Effector memory CD8-positive, alpha-beta T cell (primary cell): ENCODE measurements at regions not wholly inside any gene's neighbourhood (a gene's known extent, or its start where the extent isn't known, plus 50 kb on each side); places are given as distances from the start of the nearest gene placed in this dataset.
"Not testable (repeated sequence)": the region's sequence is repeated elsewhere in the genome, so short reads cannot be mapped to it uniquely, and the experiment has no call there.

Source experiments
- ATAC-seq: fragments of 150-1000 bp; cut with Tn5 transposase; replicated peaks from 2 replicates; pipeline ENCODE4 v1.10.0; 2021; ENCODE audit warnings: mild to moderate bottlenecking, moderate library complexity
- DNase-seq, 3 experiments: peaks; one replicate each; pipeline ENCODE4 v3.0.0; 2021
- H3K27ac Mint-ChIP-seq, 2 donors: one replicate each; pipeline ENCODE4 v1.8.0; 2022; ENCODE audit warnings: mild to moderate bottlenecking in 2 of 2, mixed read lengths in 2 of 2, moderate library complexity in 2 of 2
- H3K27me3 Mint-ChIP-seq, 2 donors: one replicate each; pipeline ENCODE4 v1.8.0; 2022; ENCODE audit warnings: mixed read lengths in 2 of 2
- H3K36me3 Mint-ChIP-seq: one replicate; pipeline ENCODE4 v1.8.0; 2022; ENCODE audit warnings: mild to moderate bottlenecking, moderate library complexity, mixed read lengths; ENCODE audit not compliant: insufficient read depth
- H3K4me1 Mint-ChIP-seq, 2 donors: one replicate each; pipeline ENCODE4 v1.8.0; 2022; ENCODE audit warnings: low read depth in 2 of 2, mixed read lengths in 2 of 2
- H3K4me3 Mint-ChIP-seq, 2 donors: one replicate each; pipeline ENCODE4 v1.8.0; 2022; ENCODE audit warnings: mild to moderate bottlenecking in 2 of 2, mixed read lengths in 2 of 2, moderate library complexity in 2 of 2
- H3K9me3 Mint-ChIP-seq, 2 donors: one replicate each; pipeline ENCODE4 v1.8.0; 2022; ENCODE audit warnings: mixed read lengths in 2 of 2

GRCh38 chr13:73819711-73820110 is 314.5 kb downstream of the KLF12 start:
- no peak overlapping the region for H3K27ac Mint-ChIP-seq
- ATAC-seq (no peak), DNase-seq (no peak)
- H3K36me3 Mint-ChIP-seq = peaks cover 30% of the 10 kb centered on the region
- no peaks in the 10 kb centered on the region for H3K9me3 Mint-ChIP-seq
- no peak overlapping the region for H3K4me3 Mint-ChIP-seq
- no peaks in the 10 kb centered on the region for H3K27me3 Mint-ChIP-seq
- H3K4me1 Mint-ChIP-seq = peaks cover 28 to 63% of the 10 kb centered on the region in 2 donors

DNA sequence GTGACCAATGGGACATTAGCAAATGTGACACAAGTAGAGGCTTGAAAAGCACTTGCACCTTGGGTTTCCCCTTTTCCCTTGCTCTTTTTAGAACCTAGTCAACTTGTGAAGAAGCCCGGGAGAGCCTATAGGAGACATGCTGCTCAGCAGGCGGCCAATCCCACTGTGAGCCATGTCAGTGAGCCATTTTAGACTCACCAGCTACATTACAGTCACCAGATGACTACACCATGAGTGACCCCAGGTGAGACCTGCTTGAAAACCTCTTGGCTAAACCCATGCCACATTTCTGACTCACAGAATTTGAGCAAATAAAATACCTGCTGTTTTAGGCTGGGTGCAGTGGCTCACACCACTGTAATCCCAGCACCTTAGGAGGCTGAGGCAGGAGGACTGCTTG is 317.5 kb downstream of the KLF12 start:
- DNase-seq (no peak), ATAC-seq (no peak)
- Mint-ChIP-seq H3K36me3 (peaks cover 44% of the 10 kb centered on the region), H3K4me3 (no peak overlapping the region), H3K27ac (peak overlapping the region in 1 of 2 donors; percentile 13), H3K27me3 (no peaks in the 10 kb centered on the region), H3K4me1 (peaks cover 32 to 72% of the 10 kb centered on the region in 2 donors), H3K9me3 (no peaks in the 10 kb centered on the region)

- H3K36me3 Mint-ChIP-seq = peaks cover 46% of the 10 kb centered on the region
- peaks cover 23 to 65% of the 10 kb centered on the region in 2 donors for H3K4me1 Mint-ChIP-seq
- no peaks in the 10 kb centered on the region for H3K27me3 Mint-ChIP-seq
- H3K4me3 Mint-ChIP-seq = no peak overlapping the region
- H3K9me3 Mint-ChIP-seq = no peaks in the 10 kb centered on the region
- ATAC-seq (no peak), DNase-seq (no peak)
- peak overlapping the region in 1 of 2 donors; percentile 67 for H3K27ac Mint-ChIP-seq
Observed at GRCh38 chr13:73815796-73816195, 318.4 kb downstream of the KLF12 start.

GRCh38 chr13:73810647-73811046 is 323.6 kb downstream of the KLF12 start:
- H3K4me3 Mint-ChIP-seq = no peak overlapping the region
- H3K36me3 Mint-ChIP-seq = peaks cover 45% of the 10 kb centered on the region
- ATAC-seq (no peak), DNase-seq (no peak)
- no peaks in the 10 kb centered on the region for H3K9me3 Mint-ChIP-seq
- peaks cover 10 to 41% of the 10 kb centered on the region in 2 donors for H3K4me1 Mint-ChIP-seq
- H3K27ac Mint-ChIP-seq = no peak overlapping the region
- no peaks in the 10 kb centered on the region for H3K27me3 Mint-ChIP-seq

GRCh38 chr13:73809561-73809960 is 324.6 kb downstream of the KLF12 start:
- Mint-ChIP-seq H3K4me3 (no peak overlapping the region), H3K27me3 (no peaks in the 10 kb centered on the region), H3K9me3 (no peaks in the 10 kb centered on the region), H3K36me3 (peaks cover 45% of the 10 kb centered on the region), H3K27ac (peak overlapping the region in 1 of 2 donors; percentile 76), H3K4me1 (peaks cover 6 to 34% of the 10 kb centered on the region in 2 donors)
- ATAC-seq = no peak
- DNase-seq = no peak

DNA sequence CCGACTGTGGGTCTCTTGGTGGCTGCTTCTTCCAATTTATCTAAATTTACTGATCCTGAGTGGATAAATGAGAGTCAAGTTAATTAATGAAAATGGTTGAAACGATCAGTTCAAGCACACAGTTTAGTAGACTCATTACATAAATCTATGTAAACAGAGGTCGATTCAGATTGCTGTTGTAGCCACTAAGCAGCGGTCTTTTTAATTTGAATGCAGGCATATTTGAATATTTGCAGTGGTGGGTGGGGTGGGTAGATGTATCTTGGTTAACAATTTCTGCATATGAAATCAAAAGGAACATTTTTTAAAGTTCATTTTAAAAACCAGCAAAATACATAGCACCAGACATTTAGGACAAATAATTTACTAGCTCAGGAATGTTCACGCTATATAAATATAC is 325.9 kb downstream of the KLF12 start:
- no peak for DNase-seq
- Mint-ChIP-seq H3K36me3 (peaks cover 39% of the 10 kb centered on the region), H3K27ac (no peak overlapping the region), H3K27me3 (no peaks in the 10 kb centered on the region), H3K9me3 (no peaks in the 10 kb centered on the region), H3K4me1 (peaks cover 9 to 34% of the 10 kb centered on the region in 2 donors), H3K4me3 (no peak overlapping the region)
- ATAC-seq = no peak

GRCh38 chr13:73805326-73805958 is 328.8 kb downstream of the KLF12 start:
- DNase-seq, H3K4me3 Mint-ChIP-seq, ATAC-seq, H3K9me3 Mint-ChIP-seq, H3K27me3 Mint-ChIP-seq: not testable (repeated sequence)
- Mint-ChIP-seq H3K36me3 (peaks cover 20% of the 10 kb centered on the region), H3K4me1 (peaks cover 9 to 30% of the 10 kb centered on the region in 2 donors), H3K27ac (peak overlapping the region in 1 of 2 donors; percentile 26)

GRCh38 chr13:73803997-73804396 is 330.2 kb downstream of the KLF12 start:
- Mint-ChIP-seq H3K27ac (peak overlapping the region in 1 of 2 donors; percentile 0), H3K9me3 (no peaks in the 10 kb centered on the region), H3K27me3 (no peaks in the 10 kb centered on the region), H3K36me3 (peaks cover 17% of the 10 kb centered on the region), H3K4me1 (peaks cover 9 to 26% of the 10 kb centered on the region in 2 donors), H3K4me3 (no peak overlapping the region)
- DNase-seq (no peak), ATAC-seq (no peak)

- peaks cover 3% of the 10 kb centered on the region for H3K36me3 Mint-ChIP-seq
- no peak for ATAC-seq
- no peak for DNase-seq
- no peaks in the 10 kb centered on the region for H3K9me3 Mint-ChIP-seq
- H3K27ac Mint-ChIP-seq = no peak overlapping the region
- peaks cover 20 to 45% of the 10 kb centered on the region in 2 donors for H3K4me1 Mint-ChIP-seq
- H3K27me3 Mint-ChIP-seq = no peaks in the 10 kb centered on the region
- H3K4me3 Mint-ChIP-seq = no peak overlapping the region
Observed at GRCh38 chr13:73800011-73800410, 334.2 kb downstream of the KLF12 start.

DNA sequence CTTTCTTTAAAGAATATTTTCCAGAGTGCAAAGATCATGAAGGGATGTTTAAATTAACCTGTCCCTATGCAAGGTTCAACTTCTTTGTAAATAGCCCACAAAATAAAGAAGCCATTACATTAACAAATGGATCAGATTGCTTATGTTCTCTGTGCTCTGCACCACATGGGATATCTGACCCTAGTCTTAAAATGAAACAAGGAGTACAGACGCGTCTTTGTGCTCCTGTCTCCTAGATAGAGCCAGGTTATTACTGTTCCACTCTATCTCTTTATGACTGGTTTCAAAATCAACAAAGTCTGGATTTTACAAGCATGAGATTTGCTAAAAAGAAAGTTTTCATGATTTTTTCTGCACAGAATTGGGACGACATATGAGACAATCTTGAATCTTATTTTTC is 339.4 kb downstream of the KLF12 start:
- Mint-ChIP-seq H3K27ac (peak overlapping the region; percentile 13 to 23), H3K4me1 (peaks cover 17 to 29% of the 10 kb centered on the region in 2 donors)

DNA sequence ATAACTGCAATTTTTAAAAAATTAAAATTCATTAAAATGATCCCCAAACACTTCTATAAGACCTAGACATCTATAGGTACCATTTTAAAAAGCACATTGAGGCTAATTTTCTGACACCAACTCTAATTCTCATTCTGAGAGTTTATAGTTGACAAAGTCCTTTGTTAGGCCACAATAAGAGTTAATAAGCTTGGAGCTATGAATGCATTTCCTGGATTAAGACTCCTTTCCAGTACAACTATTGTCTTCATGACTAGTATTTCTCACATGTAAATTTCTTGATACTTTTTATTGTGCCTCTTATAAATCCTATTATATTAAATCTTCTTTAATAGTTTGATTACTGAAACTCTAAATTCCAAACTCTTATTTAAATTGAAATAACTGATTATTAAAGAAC is 340.8 kb downstream of the KLF12 start:
- Mint-ChIP-seq H3K9me3 (no peaks in the 10 kb centered on the region), H3K27ac (no peak overlapping the region), H3K4me1 (peaks cover 17 to 29% of the 10 kb centered on the region in 2 donors), H3K4me3 (no peak overlapping the region), H3K36me3 (no peaks in the 10 kb centered on the region), H3K27me3 (no peaks in the 10 kb centered on the region)
- no peak for ATAC-seq
- no peak for DNase-seq

More for the DNA sequence above, 339.4 kb downstream of the KLF12 start:
- no peak overlapping the region for H3K4me3 Mint-ChIP-seq
- no peaks in the 10 kb centered on the region for H3K9me3 Mint-ChIP-seq
- H3K27me3 Mint-ChIP-seq = no peaks in the 10 kb centered on the region
- no peaks in the 10 kb centered on the region for H3K36me3 Mint-ChIP-seq
- DNase-seq = no peak
- ATAC-seq = no peak

- Mint-ChIP-seq H3K9me3 (no peaks in the 10 kb centered on the region), H3K27ac (no peak overlapping the region), H3K4me1 (peaks cover 14 to 23% of the 10 kb centered on the region in 2 donors), H3K27me3 (no peaks in the 10 kb centered on the region), H3K4me3 (no peak overlapping the region), H3K36me3 (no peaks in the 10 kb centered on the region)
- ATAC-seq = no peak
- DNase-seq = no peak
Observed at GRCh38 chr13:73792796-73793195, 341.4 kb downstream of the KLF12 start.

DNA sequence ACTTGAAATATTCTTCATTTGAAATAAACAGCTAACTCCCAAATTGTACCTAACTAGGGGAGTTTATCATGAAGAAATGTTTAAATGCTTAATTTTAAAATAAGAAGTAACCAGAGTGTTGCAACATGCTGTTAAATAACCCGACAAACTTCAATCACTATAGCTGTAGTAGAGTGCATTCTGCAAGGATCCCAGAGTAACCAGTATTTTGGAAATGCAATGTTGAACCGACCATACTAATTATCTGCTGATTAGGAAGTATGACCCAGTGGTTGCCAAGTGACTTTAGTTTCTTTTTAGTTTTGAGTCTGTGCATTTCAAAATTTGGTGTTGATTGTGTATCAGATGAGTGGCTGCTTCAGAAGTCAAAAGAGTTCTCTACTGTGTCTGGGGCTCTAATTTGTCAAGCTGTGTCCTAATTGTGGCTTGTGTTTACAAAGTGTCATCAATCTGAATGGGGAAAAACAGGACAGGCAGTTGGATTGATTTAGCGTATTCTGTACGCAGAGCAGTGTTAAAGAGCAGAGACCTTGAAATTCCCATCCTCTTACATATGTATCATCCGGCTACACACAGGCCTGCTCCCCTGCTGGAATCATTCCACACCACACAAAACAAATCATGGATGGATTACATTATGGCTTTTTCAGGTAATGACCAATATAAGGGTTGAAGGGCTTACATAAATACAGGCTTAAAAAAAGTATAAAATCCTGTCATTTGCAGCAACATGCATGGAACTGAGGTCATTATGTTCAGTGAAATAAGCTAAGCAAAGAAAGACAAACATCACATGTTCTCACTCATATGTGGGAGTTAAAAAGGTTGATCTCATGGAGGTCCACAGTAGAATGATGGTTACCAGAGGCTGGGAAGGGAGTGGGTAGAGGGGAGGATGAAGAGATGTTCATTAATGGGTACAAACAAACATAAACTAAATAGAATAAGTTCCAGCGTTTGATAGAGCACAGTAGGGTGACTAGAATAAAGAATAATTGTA is 351.5 kb downstream of the KLF12 start:
- Mint-ChIP-seq H3K27me3 (no peaks in the 10 kb centered on the region), H3K27ac (peak overlapping the region; percentile 3 to 24), H3K4me3 (no peak overlapping the region), H3K36me3 (peaks cover 25% of the 10 kb centered on the region), H3K4me1 (peaks cover 16 to 37% of the 10 kb centered on the region in 2 donors), H3K9me3 (no peaks in the 10 kb centered on the region)
- no peak for DNase-seq
- no peak for ATAC-seq
